ENCODE measurements at regions not wholly inside any gene's neighbourhood (a gene's known extent, or its start where the extent isn't known, plus 50 kb on each side); places are given as distances from the start of the nearest gene placed in this dataset.

DNA sequence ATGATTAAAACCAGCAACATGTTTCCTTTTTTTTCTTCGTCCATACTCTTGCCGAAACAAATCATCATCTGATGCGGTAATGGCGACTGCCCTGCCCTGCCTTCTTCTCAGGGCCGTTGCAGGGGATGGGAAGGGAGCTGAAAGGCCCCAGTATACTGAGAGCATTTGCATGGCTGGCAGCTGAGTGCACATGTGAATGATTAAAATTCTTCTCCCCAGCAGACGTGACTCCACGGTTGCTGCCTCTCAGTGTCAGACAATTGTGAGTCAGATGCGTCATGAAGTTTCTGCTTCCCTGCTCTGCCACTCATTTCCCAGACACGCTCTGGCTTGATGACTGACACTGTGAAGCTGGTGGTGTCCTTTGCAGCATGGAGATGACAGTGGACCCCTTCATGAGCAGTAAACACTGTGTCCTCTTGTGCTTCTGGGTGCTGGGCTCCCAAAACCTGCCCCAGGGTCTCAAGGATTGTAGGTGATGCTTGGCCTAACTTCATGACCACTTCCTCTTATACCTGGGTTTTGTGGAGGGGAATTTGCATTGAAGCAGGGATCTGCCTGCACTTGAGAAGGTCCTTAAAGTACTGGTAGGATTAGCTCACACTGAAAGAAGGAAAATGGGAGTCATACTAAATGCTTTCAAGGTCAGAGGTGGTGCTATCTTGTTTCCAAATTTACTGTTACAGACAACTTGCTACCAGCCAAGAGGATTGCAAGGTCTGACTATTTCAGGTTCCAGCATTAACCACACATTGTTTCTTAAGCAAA is 222.5 kb upstream of the COPS8 start:
- DNase-seq (ENCODE audit: low spot score) (no peak), ATAC-seq (no peak)
- Mint-ChIP-seq H3K4me1 (ENCODE audit: low read depth in 2 of 2) (no peaks in the 10 kb centered on the region), H3K27me3 (peaks cover 0 to 13% of the 10 kb centered on the region in 2 donors), H3K4me3 (no peak overlapping the region), H3K36me3 (no peaks in the 10 kb centered on the region), H3K9me3 (no peaks in the 10 kb centered on the region), H3K27ac (no peak overlapping the region)

DNA sequence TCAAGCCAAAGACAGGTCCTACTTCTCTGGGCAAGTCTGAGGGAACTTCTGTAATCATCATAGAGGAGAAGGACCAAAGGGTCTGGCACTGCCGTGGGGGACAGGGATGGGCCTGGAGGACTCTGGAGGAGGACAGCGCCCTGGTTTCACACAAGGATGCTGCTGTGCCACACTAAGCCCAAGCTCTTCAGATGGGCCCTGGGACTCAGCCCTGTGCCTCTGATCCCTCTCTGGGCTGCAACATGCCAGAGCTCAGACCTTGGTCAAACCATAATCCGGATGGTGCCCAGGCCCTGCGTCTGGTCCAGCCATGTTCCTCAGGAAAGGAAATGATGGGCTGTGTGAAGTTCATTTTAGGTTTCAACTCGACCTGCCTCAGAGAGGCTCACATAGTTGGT is 222.0 kb upstream of the COPS8 start:
- Mint-ChIP-seq H3K9me3 (no peaks in the 10 kb centered on the region), H3K27ac (no peak overlapping the region), H3K4me3 (no peak overlapping the region), H3K36me3 (no peaks in the 10 kb centered on the region), H3K4me1 (ENCODE audit: low read depth in 2 of 2) (no peaks in the 10 kb centered on the region), H3K27me3 (peaks cover 0 to 13% of the 10 kb centered on the region in 2 donors)
- DNase-seq (ENCODE audit: low spot score) (no peak), ATAC-seq (no peak)

GRCh38 chr2:236865052-236865451 is 220.6 kb upstream of the COPS8 start:
- H3K27me3 Mint-ChIP-seq = peaks cover 0 to 14% of the 10 kb centered on the region in 2 donors
- no peak overlapping the region for H3K4me3 Mint-ChIP-seq
- no peaks in the 10 kb centered on the region for H3K4me1 Mint-ChIP-seq (ENCODE audit: low read depth in 2 of 2)
- no peaks in the 10 kb centered on the region for H3K36me3 Mint-ChIP-seq
- H3K27ac Mint-ChIP-seq = no peak overlapping the region
- DNase-seq (ENCODE audit: low spot score) (no peak), ATAC-seq (no peak)
- H3K9me3 Mint-ChIP-seq = no peaks in the 10 kb centered on the region

DNA sequence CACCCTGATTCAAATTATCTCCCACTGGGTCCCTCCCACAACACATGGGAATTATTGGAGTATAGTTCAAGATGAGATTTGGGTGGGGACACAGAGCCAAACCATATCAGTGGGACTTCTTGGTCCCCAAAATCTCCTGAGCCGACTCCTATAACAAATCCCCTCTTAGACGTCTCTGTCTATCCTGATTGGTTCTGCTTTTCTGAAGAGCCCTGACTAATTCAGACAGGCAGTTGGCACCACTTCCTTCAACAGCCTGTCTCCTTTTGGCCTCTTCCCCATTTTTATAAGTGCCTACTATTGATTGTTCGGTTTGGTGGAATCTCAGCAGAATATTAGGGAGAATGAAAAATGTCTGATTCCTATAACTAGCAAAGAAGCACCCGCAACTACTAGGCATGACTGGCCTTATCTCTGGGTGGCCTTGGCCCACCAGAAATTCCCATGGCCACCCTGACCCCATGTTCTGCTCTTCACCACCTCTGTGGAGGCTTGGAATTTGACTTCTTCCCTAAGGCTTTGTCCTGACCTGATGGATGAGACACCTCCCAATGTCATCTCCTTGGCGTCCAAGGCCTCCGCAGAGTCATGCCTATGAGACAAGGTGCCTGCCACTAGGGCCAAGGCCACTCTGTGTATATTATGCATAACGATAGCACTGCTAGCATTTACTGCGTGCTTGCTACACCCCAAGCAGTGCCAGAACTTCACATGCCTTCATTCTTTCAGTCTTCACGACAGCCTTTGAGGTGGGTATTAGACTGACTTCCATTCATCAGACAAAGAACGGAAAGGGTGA is 218.9 kb upstream of the COPS8 start:
- H3K4me1 Mint-ChIP-seq (ENCODE audit: low read depth in 2 of 2) = peaks cover 6 to 8% of the 10 kb centered on the region in 2 donors
- H3K27ac Mint-ChIP-seq = no peak overlapping the region
- H3K9me3 Mint-ChIP-seq = no peaks in the 10 kb centered on the region
- no peaks in the 10 kb centered on the region for H3K36me3 Mint-ChIP-seq
- ATAC-seq (no peak), DNase-seq (ENCODE audit: low spot score) (no peak)
- no peak overlapping the region for H3K4me3 Mint-ChIP-seq
- peaks cover 0 to 17% of the 10 kb centered on the region in 2 donors for H3K27me3 Mint-ChIP-seq

- Mint-ChIP-seq H3K4me3 (no peak overlapping the region), H3K27me3 (peaks cover 2 to 15% of the 10 kb centered on the region in 2 donors), H3K9me3 (no peaks in the 10 kb centered on the region), H3K36me3 (no peaks in the 10 kb centered on the region), H3K4me1 (ENCODE audit: low read depth in 2 of 2) (peaks cover 8 to 9% of the 10 kb centered on the region in 2 donors), H3K27ac (no peak overlapping the region)
- ATAC-seq (no peak), DNase-seq (ENCODE audit: low spot score) (no peak)
Observed at GRCh38 chr2:236867441-236868260, 218.0 kb upstream of the COPS8 start.

DNA sequence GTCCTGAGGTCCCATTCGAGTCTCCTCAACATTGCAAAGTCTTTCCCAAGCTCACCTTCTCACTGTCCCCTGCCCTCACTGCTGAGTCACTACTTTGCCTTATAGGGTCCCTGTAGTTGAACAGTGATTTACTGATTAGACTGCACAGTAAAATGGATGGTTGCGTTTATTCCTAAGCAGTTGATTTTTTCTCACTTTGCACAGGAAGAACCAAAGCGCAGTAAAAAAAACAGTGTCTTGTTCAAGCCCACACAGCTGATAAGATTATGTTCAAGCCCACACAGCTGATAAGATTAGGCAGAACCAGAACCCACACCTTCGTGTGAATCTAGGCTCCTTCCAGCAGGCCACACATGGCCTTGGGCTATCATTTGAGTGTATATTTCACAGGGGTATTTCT is 215.3 kb upstream of the COPS8 start:
- Mint-ChIP-seq H3K4me1 (ENCODE audit: low read depth in 2 of 2) (peaks cover 8 to 9% of the 10 kb centered on the region in 2 donors), H3K27ac (no peak overlapping the region), H3K9me3 (no peaks in the 10 kb centered on the region), H3K36me3 (no peaks in the 10 kb centered on the region), H3K27me3 (peaks cover 17 to 22% of the 10 kb centered on the region in 2 donors), H3K4me3 (no peak overlapping the region)
- DNase-seq (ENCODE audit: low spot score) (no peak), ATAC-seq (no peak)

DNA sequence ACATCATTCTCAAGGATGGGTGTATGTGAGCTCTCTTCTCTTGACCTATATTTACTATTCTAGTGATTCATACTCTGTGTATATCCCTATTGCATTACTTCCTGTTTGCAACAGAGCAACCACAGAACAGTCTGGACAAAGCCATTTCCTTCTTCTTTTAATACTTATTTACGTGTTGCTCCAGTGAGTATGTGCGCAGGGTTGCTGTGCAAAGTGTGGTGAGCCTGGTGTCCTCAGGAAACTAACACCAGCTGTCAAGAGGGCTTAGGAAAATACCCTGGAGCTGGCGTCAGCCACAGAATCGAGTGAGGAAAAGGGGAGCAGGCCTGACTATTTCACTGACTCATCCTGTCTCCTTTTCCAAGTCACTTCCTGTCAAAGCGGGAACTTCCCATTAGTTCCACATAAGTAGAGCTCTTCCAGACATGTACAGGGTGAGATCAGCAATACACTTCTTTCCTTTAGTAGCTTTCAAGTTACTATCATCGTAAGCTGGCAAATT is 214.1 kb upstream of the COPS8 start:
- Mint-ChIP-seq H3K27ac (peak overlapping the region in 1 of 2 donors; percentile 34), H3K36me3 (no peaks in the 10 kb centered on the region), H3K9me3 (no peaks in the 10 kb centered on the region), H3K4me1 (ENCODE audit: low read depth in 2 of 2) (peaks cover 8 to 9% of the 10 kb centered on the region in 2 donors), H3K27me3 (peaks cover 21 to 28% of the 10 kb centered on the region in 2 donors), H3K4me3 (no peak overlapping the region)
- ATAC-seq (peak; percentile 79 to 81), DNase-seq (ENCODE audit: low spot score) (no peak)

DNA sequence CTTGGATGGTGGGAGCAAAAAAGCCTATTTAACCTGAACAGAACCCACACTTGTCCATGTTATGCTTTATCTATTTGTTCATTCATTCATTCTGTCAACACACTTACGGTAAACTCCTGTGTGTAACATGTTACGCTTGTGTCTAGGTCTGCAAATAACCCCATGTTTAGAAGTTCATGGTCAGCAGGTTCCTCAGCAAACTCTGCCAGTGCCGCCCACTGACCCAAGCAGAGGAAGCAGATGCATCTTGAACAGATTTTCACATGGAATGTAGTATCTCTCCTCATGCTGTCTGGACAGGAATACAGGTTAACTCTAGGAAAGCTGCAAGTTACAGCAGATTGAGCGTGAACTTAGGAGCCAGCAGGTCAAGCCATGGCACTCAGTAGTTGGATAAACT is 213.7 kb upstream of the COPS8 start:
- DNase-seq (ENCODE audit: low spot score) (no peak), ATAC-seq (no peak)
- Mint-ChIP-seq H3K27ac (peak overlapping the region in 1 of 2 donors; percentile 34), H3K4me3 (no peak overlapping the region), H3K4me1 (ENCODE audit: low read depth in 2 of 2) (peaks cover 8 to 9% of the 10 kb centered on the region in 2 donors), H3K9me3 (no peaks in the 10 kb centered on the region), H3K27me3 (peaks cover 20 to 30% of the 10 kb centered on the region in 2 donors), H3K36me3 (no peaks in the 10 kb centered on the region)

- ATAC-seq (no peak), DNase-seq (ENCODE audit: low spot score) (no peak)
- Mint-ChIP-seq H3K27me3 (peaks cover 15 to 30% of the 10 kb centered on the region in 2 donors), H3K9me3 (no peaks in the 10 kb centered on the region), H3K27ac (no peak overlapping the region), H3K4me3 (no peak overlapping the region), H3K4me1 (ENCODE audit: low read depth in 2 of 2) (peaks cover 8 to 9% of the 10 kb centered on the region in 2 donors), H3K36me3 (no peaks in the 10 kb centered on the region)
Observed at GRCh38 chr2:236872981-236873380, 212.7 kb upstream of the COPS8 start.

DNA sequence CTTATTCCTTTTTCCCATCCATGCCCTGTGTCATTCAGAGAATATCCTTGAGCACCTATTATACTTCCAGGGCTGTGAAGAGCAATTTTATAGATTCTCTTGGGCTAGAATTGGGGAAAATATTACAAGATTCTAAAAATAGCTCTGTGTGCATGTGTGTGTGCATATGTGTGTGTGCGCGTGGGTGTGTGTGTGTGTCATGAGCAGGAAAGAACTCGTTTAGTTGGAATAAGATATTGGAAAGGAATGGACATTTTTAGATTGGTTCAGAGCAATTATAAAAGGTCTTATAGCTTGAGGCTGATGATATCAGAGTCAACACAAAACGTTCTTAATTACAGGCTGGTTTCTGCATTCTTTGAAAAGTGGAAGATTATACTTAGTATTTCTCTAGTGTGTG is 212.1 kb upstream of the COPS8 start:
- Mint-ChIP-seq H3K27ac (no peak overlapping the region), H3K4me3 (no peak overlapping the region), H3K4me1 (ENCODE audit: low read depth in 2 of 2) (peaks cover 8 to 9% of the 10 kb centered on the region in 2 donors), H3K9me3 (no peaks in the 10 kb centered on the region), H3K27me3 (peaks cover 15 to 30% of the 10 kb centered on the region in 2 donors), H3K36me3 (no peaks in the 10 kb centered on the region)
- no peak for DNase-seq (ENCODE audit: low spot score)
- ATAC-seq = no peak

DNA sequence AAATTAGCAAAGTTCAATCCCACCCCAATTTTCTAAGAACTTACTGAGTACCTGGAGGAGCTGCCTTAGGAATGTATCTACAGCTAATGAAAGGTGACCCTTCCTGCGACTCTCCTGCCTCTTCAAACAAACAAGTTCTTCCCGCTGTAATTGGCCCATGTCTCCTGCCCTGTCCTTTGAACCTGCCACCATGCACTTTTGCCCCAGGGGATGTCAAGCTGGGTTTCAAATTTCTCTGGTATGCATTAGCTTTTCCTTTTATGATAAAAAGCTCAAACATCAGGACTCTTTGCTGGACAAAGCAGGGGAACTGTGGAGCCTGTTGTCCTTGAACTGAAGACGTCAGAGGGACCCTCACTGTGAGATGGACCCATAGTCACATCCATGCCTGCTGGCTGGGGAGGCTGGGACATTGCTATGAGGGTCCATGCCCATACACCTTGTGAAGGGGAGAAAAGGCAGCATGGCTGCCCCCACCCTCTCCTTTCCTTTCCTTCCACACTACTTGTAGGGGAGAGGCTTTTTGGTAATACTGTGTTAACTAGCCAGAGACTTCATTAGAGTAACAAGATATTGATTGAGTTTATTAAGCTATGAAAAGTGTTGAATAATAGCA is 210.7 kb upstream of the COPS8 start:
- Mint-ChIP-seq H3K4me3 (no peak overlapping the region), H3K36me3 (no peaks in the 10 kb centered on the region), H3K27ac (no peak overlapping the region), H3K27me3 (peaks cover 15 to 30% of the 10 kb centered on the region in 2 donors), H3K9me3 (no peaks in the 10 kb centered on the region), H3K4me1 (ENCODE audit: low read depth in 2 of 2) (peaks cover 8 to 9% of the 10 kb centered on the region in 2 donors)
- peak in 1 of 2 donors; percentile 52 for ATAC-seq
- DNase-seq (ENCODE audit: low spot score) = no peak

DNA sequence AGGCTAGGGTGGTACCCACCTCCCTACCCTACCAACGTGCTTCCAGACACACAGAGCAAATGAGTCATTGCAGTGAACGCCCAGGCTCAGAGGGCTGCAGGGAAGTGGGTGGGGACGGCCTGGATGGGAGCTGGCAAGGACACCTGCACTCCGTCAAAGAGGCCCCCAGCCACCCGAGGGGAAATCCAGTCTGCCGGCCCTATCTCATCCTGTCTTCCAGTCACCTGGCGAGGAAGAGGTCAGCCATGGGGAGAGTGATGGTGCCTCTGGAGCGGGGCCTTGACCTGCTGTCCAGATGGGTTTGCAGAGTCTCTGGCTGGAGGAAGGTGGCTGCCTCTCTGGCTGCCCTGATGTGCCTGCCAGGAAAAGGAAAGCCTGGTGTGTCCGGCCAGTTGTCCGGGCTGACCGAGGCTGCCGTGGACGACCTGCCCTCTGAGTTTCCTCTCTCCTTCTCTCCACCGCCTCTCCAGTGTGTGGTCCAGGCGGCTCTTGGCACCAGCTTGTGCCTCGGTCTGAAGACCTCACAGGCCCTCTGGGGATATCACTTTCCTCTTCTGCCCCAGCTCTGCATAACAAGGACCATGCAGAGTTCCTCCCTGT is 209.7 kb upstream of the COPS8 start:
- Mint-ChIP-seq H3K9me3 (no peaks in the 10 kb centered on the region), H3K4me3 (no peak overlapping the region), H3K27ac (no peak overlapping the region), H3K36me3 (no peaks in the 10 kb centered on the region), H3K27me3 (peaks cover 13 to 33% of the 10 kb centered on the region in 2 donors), H3K4me1 (ENCODE audit: low read depth in 2 of 2) (peaks cover 8 to 9% of the 10 kb centered on the region in 2 donors)
- ATAC-seq = peak; percentile 34 to 61
- no peak for DNase-seq (ENCODE audit: low spot score)

- Mint-ChIP-seq H3K4me1 (ENCODE audit: low read depth in 2 of 2) (peaks cover 2 to 4% of the 10 kb centered on the region in 2 donors), H3K36me3 (no peaks in the 10 kb centered on the region), H3K27me3 (peaks cover 15 to 38% of the 10 kb centered on the region in 2 donors), H3K4me3 (no peak overlapping the region), H3K9me3 (no peaks in the 10 kb centered on the region), H3K27ac (no peak overlapping the region)
- DNase-seq (ENCODE audit: low spot score) (no peak), ATAC-seq (no peak)
Observed at GRCh38 chr2:236876642-236877041, 209.0 kb upstream of the COPS8 start.

All from natural killer cell treated with Interleukin-12 subunit alpha and Interleukin-12 subunit beta and Interleukin-15 and Interleukin-18, amount 100 ng/mL, for 72 hours (primary cell).